T-helper 2 cell treated with Interferon-gamma antibody and Interleukin-4, amounts not matched to agents 5 μg/mL and 100 μg/mL, for 36 hours (primary cell): ENCODE measurements at regions not wholly inside any gene's neighbourhood (a gene's known extent, or its start where the extent isn't known, plus 50 kb on each side); places are given as distances from the start of the nearest gene placed in this dataset.

ENCODE experiments used
- DNase-seq: peaks from one replicate; pipeline ENCODE4 v3.0.0; 2021; ENCODE audit warnings: low spot score
- H3K27ac Mint-ChIP-seq: one replicate; pipeline ENCODE4 v1.8.0; 2021; ENCODE audit warnings: mild to moderate bottlenecking, mixed read lengths
- H3K27me3 Mint-ChIP-seq: one replicate; pipeline ENCODE4 v1.8.0; 2021; ENCODE audit warnings: low read depth, mixed read lengths
- H3K36me3 Mint-ChIP-seq: one replicate; pipeline ENCODE4 v1.8.0; 2021; ENCODE audit warnings: low read depth, mixed read lengths
- H3K4me1 Mint-ChIP-seq: one replicate; pipeline ENCODE4 v1.8.0; 2021; ENCODE audit warnings: low read depth, mixed read lengths
- H3K4me3 Mint-ChIP-seq: one replicate; pipeline ENCODE4 v1.8.0; 2022; ENCODE audit warnings: mild to moderate bottlenecking, moderate library complexity, mixed read lengths
- H3K9me3 Mint-ChIP-seq: one replicate; pipeline ENCODE4 v1.8.0; 2021; ENCODE audit warnings: mixed read lengths

- Mint-ChIP-seq H3K27me3 (no peaks in the 10 kb centered on the region), H3K4me3 (no peak overlapping the region)
Observed at GRCh38 chr3:174336784-174337183, 522.4 kb upstream of the NAALADL2 start.

GRCh38 chr3:174337227-174337626, 521.9 kb upstream of the NAALADL2 start:
- H3K9me3 Mint-ChIP-seq = no peaks in the 10 kb centered on the region
- H3K27me3 Mint-ChIP-seq = no peaks in the 10 kb centered on the region
- no peak for DNase-seq
- no peaks in the 10 kb centered on the region for H3K36me3 Mint-ChIP-seq
- no peak overlapping the region for H3K4me3 Mint-ChIP-seq
- H3K27ac Mint-ChIP-seq = no peak overlapping the region
- H3K4me1 Mint-ChIP-seq = no peaks in the 10 kb centered on the region

More at GRCh38 chr3:174336784-174337183, 522.4 kb upstream of the NAALADL2 start:
- Mint-ChIP-seq H3K36me3 (no peaks in the 10 kb centered on the region), H3K27ac (no peak overlapping the region), H3K9me3 (no peaks in the 10 kb centered on the region), H3K4me1 (no peaks in the 10 kb centered on the region)
- no peak for DNase-seq

- no peaks in the 10 kb centered on the region for H3K36me3 Mint-ChIP-seq
- H3K4me3 Mint-ChIP-seq = no peak overlapping the region
- H3K9me3 Mint-ChIP-seq = no peaks in the 10 kb centered on the region
- no peak for DNase-seq
- H3K4me1 Mint-ChIP-seq = no peaks in the 10 kb centered on the region
- H3K27ac Mint-ChIP-seq = no peak overlapping the region
- no peaks in the 10 kb centered on the region for H3K27me3 Mint-ChIP-seq
Observed at GRCh38 chr3:174340624-174341587, 518.2 kb upstream of the NAALADL2 start.

- Mint-ChIP-seq H3K4me3 (no peak overlapping the region), H3K9me3 (no peaks in the 10 kb centered on the region), H3K4me1 (no peaks in the 10 kb centered on the region), H3K27me3 (no peaks in the 10 kb centered on the region), H3K36me3 (no peaks in the 10 kb centered on the region), H3K27ac (no peak overlapping the region)
- DNase-seq = no peak
Observed at GRCh38 chr3:174342171-174342570, 517.0 kb upstream of the NAALADL2 start.

DNA sequence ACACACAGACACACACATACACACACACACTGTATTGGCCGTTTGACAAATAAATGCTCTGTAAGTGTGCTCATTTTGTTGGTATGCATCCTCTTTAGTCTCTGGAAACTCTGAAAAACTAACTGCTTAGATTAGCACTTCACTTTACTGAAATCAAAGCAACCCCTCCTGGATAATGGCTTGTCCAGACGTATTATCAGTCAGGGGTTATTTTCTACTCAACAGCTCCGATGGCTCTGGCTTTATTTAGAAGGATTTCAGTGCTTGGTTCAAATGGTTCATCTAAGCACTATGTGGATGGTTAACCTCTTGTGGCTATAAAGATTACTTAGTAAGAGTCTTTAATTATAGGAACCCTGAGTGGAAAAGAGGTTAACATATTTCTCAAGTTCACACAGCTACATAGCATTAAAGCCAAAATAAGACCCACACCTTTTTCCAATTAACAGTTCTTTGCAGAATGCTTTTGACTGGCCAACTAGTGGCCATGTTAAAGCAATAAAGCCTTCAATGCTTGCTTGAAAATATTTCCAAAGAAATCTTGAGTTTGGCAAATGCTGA, 516.1 kb upstream of the NAALADL2 start:
- H3K27ac Mint-ChIP-seq = no peak overlapping the region
- no peaks in the 10 kb centered on the region for H3K36me3 Mint-ChIP-seq
- no peaks in the 10 kb centered on the region for H3K4me1 Mint-ChIP-seq
- no peak overlapping the region for H3K4me3 Mint-ChIP-seq
- H3K9me3 Mint-ChIP-seq = no peaks in the 10 kb centered on the region
- no peak for DNase-seq
- no peaks in the 10 kb centered on the region for H3K27me3 Mint-ChIP-seq

GRCh38 chr3:174346141-174346540, 513.0 kb upstream of the NAALADL2 start:
- H3K36me3 Mint-ChIP-seq = no peaks in the 10 kb centered on the region
- no peak overlapping the region for H3K27ac Mint-ChIP-seq
- H3K4me3 Mint-ChIP-seq = no peak overlapping the region
- DNase-seq = no peak
- H3K27me3 Mint-ChIP-seq = no peaks in the 10 kb centered on the region
- H3K4me1 Mint-ChIP-seq = no peaks in the 10 kb centered on the region
- no peaks in the 10 kb centered on the region for H3K9me3 Mint-ChIP-seq

DNA sequence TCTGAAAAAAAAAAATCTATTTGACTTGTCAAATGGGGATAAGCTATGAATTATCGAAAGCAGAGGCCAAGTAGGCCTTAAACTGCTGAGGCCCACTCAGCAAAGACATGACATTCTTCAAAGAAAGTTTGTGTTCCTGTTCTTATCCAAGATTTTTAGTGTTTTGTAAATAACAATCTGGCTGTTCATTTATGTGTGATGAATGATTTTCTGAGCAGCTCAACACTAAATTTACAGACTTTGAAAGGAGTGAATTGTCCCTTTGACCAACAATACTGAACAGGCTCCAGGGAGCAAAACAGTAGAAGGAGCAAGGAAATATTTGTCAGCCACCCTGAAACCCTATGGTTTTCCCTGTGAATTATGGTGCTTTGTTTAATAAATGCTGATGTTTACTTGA, 512.6 kb upstream of the NAALADL2 start:
- no peaks in the 10 kb centered on the region for H3K27me3 Mint-ChIP-seq
- H3K4me3 Mint-ChIP-seq = no peak overlapping the region
- H3K36me3 Mint-ChIP-seq = no peaks in the 10 kb centered on the region

DNA sequence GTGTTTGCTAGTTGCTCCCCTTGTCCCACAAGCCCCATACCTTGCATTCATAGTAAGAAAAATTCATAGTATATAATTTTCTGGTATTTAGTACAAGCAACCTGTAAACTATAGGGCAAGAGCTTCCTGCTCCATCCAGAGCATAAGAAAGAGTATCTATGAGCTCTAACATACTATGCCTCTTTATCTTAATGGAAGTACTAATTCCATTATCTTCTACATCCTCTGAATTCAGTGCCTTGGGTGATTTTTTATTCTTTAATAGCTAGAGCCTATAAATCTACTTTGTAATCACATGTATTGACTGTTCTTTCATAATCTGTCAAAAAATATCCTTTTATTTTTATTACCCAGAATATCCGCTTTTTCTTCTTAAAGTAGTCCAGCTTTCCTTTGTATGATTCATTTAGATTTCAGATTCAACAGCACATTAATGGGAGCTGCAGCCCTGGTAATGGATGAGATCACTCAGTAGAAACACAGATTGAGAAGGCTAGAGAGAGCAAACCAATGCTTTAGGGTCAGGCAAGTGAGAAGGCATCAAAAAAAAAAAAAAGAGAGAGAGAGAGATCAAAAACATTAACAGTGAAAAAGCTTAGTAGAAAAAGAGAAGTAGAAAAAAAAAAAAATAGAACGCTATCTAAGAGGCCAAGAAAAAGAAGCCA, 511.5 kb upstream of the NAALADL2 start:
- H3K27me3 Mint-ChIP-seq = no peaks in the 10 kb centered on the region
- H3K4me1 Mint-ChIP-seq = no peaks in the 10 kb centered on the region
- no peak overlapping the region for H3K4me3 Mint-ChIP-seq
- DNase-seq = no peak
- H3K36me3 Mint-ChIP-seq = no peaks in the 10 kb centered on the region
- H3K9me3 Mint-ChIP-seq = no peaks in the 10 kb centered on the region
- no peak overlapping the region for H3K27ac Mint-ChIP-seq

More for the DNA sequence above, 512.6 kb upstream of the NAALADL2 start:
- no peak overlapping the region for H3K27ac Mint-ChIP-seq
- H3K9me3 Mint-ChIP-seq = no peaks in the 10 kb centered on the region
- no peaks in the 10 kb centered on the region for H3K4me1 Mint-ChIP-seq
- no peak for DNase-seq

GRCh38 chr3:174352227-174352626, 506.9 kb upstream of the NAALADL2 start:
- H3K4me1 Mint-ChIP-seq = no peaks in the 10 kb centered on the region
- no peaks in the 10 kb centered on the region for H3K36me3 Mint-ChIP-seq
- H3K27me3 Mint-ChIP-seq = no peaks in the 10 kb centered on the region
- H3K27ac Mint-ChIP-seq = no peak overlapping the region
- no peaks in the 10 kb centered on the region for H3K9me3 Mint-ChIP-seq
- DNase-seq = no peak
- no peak overlapping the region for H3K4me3 Mint-ChIP-seq

GRCh38 chr3:174355505-174355904, 503.6 kb upstream of the NAALADL2 start:
- no peak overlapping the region for H3K27ac Mint-ChIP-seq
- H3K36me3 Mint-ChIP-seq = no peaks in the 10 kb centered on the region
- no peaks in the 10 kb centered on the region for H3K9me3 Mint-ChIP-seq
- no peaks in the 10 kb centered on the region for H3K4me1 Mint-ChIP-seq
- no peaks in the 10 kb centered on the region for H3K27me3 Mint-ChIP-seq
- no peak for DNase-seq
- no peak overlapping the region for H3K4me3 Mint-ChIP-seq

DNA sequence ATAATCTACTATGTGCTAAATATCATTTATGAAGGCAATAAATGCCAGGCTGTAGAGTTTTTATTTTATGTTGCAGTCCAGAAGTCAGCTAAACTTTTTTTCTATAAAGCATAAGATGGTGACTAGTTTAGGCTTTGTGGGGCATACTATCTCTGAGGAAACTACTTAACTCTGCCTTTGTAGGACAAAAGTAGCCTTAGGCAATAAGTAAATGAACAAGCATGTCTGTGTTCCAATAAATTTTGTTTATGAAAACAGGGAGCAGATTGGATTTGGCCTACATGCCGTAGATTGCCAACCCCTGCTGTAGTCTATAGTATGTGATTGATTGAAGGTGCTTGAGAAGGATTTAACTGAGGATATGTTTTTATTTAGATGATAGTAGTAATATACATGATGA, 502.5 kb upstream of the NAALADL2 start:
- no peaks in the 10 kb centered on the region for H3K9me3 Mint-ChIP-seq
- H3K4me3 Mint-ChIP-seq = no peak overlapping the region
- no peaks in the 10 kb centered on the region for H3K36me3 Mint-ChIP-seq
- no peak for DNase-seq
- no peak overlapping the region for H3K27ac Mint-ChIP-seq
- H3K27me3 Mint-ChIP-seq = no peaks in the 10 kb centered on the region
- H3K4me1 Mint-ChIP-seq = no peaks in the 10 kb centered on the region

DNA sequence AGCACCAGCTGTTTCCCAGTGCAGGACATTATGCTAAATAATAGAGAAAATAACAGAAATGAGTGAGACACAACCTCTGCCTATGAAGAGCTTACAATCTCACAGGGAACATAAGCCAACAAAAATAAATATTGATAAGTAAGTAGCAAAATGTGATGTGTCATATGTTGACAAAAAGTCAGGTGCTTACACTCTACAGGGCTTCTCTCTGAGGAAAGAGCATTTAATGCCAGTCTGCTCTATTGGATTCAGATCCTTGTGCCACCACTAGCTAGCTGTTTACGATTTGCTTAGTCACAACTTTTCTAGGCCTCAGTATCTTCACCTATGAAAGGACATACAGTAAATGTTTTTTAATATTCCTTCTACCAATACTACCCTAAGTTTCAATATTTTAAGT, 500.9 kb upstream of the NAALADL2 start:
- Mint-ChIP-seq H3K27me3 (no peaks in the 10 kb centered on the region), H3K9me3 (no peaks in the 10 kb centered on the region)

DNA sequence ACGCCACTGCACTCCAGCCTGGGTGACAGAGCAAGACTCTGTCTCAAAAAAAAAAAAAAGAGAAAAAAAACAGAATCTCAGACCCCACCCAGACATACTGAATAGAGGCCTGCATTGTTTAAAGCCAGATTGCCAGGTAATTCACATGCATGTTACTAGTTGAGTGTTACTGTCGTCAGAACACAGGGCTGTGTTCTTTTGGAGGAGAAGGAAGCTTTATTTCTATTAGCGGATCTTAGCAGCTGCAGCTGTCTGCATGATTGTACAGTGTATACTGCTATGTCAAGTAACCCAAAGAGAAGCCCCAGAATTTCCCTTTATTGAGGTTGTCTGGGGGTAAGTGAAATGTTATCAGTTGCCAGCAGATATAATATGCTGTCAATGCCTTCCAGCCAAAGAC, 496.6 kb upstream of the NAALADL2 start:
- H3K9me3 Mint-ChIP-seq = no peaks in the 10 kb centered on the region
- no peak overlapping the region for H3K4me3 Mint-ChIP-seq
- H3K27ac Mint-ChIP-seq = no peak overlapping the region
- H3K36me3 Mint-ChIP-seq = no peaks in the 10 kb centered on the region
- DNase-seq = no peak
- H3K4me1 Mint-ChIP-seq = no peaks in the 10 kb centered on the region
- H3K27me3 Mint-ChIP-seq = no peaks in the 10 kb centered on the region

More for the DNA sequence above, 500.9 kb upstream of the NAALADL2 start:
- Mint-ChIP-seq H3K27ac (no peak overlapping the region), H3K36me3 (no peaks in the 10 kb centered on the region), H3K4me1 (no peaks in the 10 kb centered on the region), H3K4me3 (no peak overlapping the region)
- DNase-seq = no peak

DNA sequence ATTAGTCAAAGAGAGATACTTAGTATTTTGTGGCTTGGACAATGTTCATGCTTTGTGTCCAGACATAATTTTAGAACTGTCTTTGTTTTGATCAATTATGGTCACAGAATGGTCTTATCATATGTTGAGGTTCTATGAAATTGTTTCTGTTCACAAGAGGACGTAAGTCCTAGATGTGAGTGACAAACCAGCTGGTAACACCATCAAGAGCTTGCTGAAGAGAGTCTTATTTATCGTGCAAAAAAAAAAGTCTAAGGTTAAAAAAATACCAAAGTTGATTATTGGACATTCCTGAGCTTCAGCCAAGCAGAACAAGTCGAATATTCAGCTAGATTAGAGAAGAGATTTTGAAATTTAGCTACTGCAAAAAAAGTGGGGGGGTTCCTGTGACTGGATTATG, 495.9 kb upstream of the NAALADL2 start:
- no peak for DNase-seq
- no peaks in the 10 kb centered on the region for H3K9me3 Mint-ChIP-seq
- no peak overlapping the region for H3K27ac Mint-ChIP-seq
- no peaks in the 10 kb centered on the region for H3K4me1 Mint-ChIP-seq
- H3K36me3 Mint-ChIP-seq = no peaks in the 10 kb centered on the region
- no peak overlapping the region for H3K4me3 Mint-ChIP-seq
- H3K27me3 Mint-ChIP-seq = no peaks in the 10 kb centered on the region
